Gastrocnemius medialis (tissue), 4 donors: ENCODE measurements at regions not wholly inside any gene's neighbourhood (a gene's known extent, or its start where the extent isn't known, plus 50 kb on each side); places are given as distances from the start of the nearest gene placed in this dataset.
"Not testable (repeated sequence)": the region's sequence is repeated elsewhere in the genome, so short reads cannot be mapped to it uniquely, and the experiment has no call there.

Experiments used
- ATAC-seq, 2 donors: fragments of 150-250 bp; one replicate each; pipeline ENCODE4 v1.9.1; 2016
- DNase-seq, 2 donors: peaks; one replicate each; pipeline ENCODE4 v3.0.0-alpha.2; 2019
- H3K27ac ChIP-seq, 4 donors: fragments of 200-600 bp; sonication (generic); 1 replicate in 1 of 4; 2 replicates in 3 of 4; pipeline ENCODE4 v1.5.1; 2016 to 2018; ENCODE audit warnings: mild to moderate bottlenecking in 2 of 4, moderate library complexity in 1 of 4
- H3K27me3 ChIP-seq, 3 donors: fragments of 200-600 bp; sonication (generic) in 2 of 3; 1 replicate in 1 of 3; 2 replicates in 2 of 3; pipeline versions ENCODE4 v1.5.1 to v1.6.0; 2016 to 2019; ENCODE audit warnings: mild to moderate bottlenecking in 1 of 3, moderate library complexity in 1 of 3
- H3K36me3 ChIP-seq, 2 donors: fragments of 200-600 bp; sonication (generic) in 1 of 2; one replicate each; pipeline ENCODE4 v1.5.1; 2017 to 2018
- H3K4me1 ChIP-seq, 2 donors: fragments of 200-600 bp; sonication (generic) in 1 of 2; one replicate each; pipeline ENCODE4 v1.5.1; 2016 to 2017; ENCODE audit warnings: mild to moderate bottlenecking in 2 of 2
- H3K4me3 ChIP-seq, 4 donors: fragments of 200-600 bp; sonication (generic) in 3 of 4; 1 replicate in 1 of 4; 2 replicates in 3 of 4; pipeline ENCODE4 v1.5.1; 2016 to 2019; ENCODE audit warnings: mild to moderate bottlenecking in 2 of 4
- H3K9me3 ChIP-seq, 3 donors: fragments of 200-600 bp; sonication (generic) in 2 of 3; 1 replicate in 1 of 3; 2 replicates in 2 of 3; pipeline ENCODE4 v1.5.1; 2016 to 2019
- POLR2A ChIP-seq, 2 donors: fragments of 450-650 bp; IDR thresholded peaks; one replicate each; pipeline ENCODE4 v1.6.1; 2017; ENCODE audit warnings: antibody characterized with exemption in 2 of 2, mild to moderate bottlenecking in 2 of 2, moderate library complexity in 2 of 2
- in situ Hi-C, 4 donors: fragments of 200-750 bp; cut with MboI; loops; one replicate each; pipeline versions ENCODE4 v1.15.0 to v1.8.0; 2017; ENCODE audit warnings: low sequenced_read_pairs in 4 of 4
- intact Hi-C: fragments of 100-400 bp; cut with DNase I; formaldehyde crosslinking; loops from one replicate; pipeline ENCODE4 v1.15.1; 2023; ENCODE audit warnings: low total_unique reads
- TF ChIP-seq, protein P1 (sequence below), 5 experiments: fragments of 450-650 bp in 3 of 5; fragments of 200-600 bp in 2 of 5; sonication (generic) in 2 of 5; IDR thresholded peaks in 4 of 5; conservative IDR thresholded peaks in 1 of 5; 1 replicate in 4 of 5; 2 replicates in 1 of 5; pipeline ENCODE4 v1.5.1; 2016 to 2019; ENCODE audit warnings: antibody characterized with exemption in 5 of 5, mild to moderate bottlenecking in 3 of 5, moderate library complexity in 3 of 5

DNA sequence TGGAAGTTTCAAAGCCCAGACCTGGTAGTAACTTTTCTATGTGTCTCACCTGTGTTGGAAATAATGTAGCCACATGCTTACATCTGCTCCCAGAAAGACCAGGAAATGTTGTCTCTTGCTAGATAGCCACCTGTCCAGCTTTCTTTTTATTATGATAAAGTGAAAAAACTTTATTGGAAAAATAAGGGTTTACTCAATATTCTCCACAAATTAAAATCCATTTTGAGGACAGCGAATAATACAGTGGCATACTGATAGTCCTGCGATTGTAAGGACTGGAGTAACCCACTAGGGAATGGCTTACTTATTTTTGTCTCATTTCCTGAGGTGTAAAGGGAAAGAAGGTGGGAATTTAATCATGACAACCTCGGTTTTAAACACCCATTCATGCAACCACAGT, 100.1 kb downstream of the HFE start:
- Histone ChIP-seq H3K4me1 (peaks cover 0 to 5% of the 10 kb centered on the region in 2 donors), H3K36me3 (no peaks in the 10 kb centered on the region), H3K4me3 (no peak overlapping the region), H3K9me3 (no peaks in the 10 kb centered on the region), H3K27me3 (peaks cover 78 to 90% (median 84%) of the 10 kb centered on the region in 3 donors), H3K27ac (no peak overlapping the region)
- intact Hi-C loops: no loop called here
- no peak for ATAC-seq
- in situ Hi-C loops: loop anchor here in 1 of 4 donors (25.0 kb wide), 1 partner anchor 1625 kb away; a partner anchor contains a TSS
- no peak for DNase-seq
- no peak for TF ChIP-seq POLR2A (IDR thresholded peaks at IDR 0.05)
- TF ChIP-seq, protein P1, sequence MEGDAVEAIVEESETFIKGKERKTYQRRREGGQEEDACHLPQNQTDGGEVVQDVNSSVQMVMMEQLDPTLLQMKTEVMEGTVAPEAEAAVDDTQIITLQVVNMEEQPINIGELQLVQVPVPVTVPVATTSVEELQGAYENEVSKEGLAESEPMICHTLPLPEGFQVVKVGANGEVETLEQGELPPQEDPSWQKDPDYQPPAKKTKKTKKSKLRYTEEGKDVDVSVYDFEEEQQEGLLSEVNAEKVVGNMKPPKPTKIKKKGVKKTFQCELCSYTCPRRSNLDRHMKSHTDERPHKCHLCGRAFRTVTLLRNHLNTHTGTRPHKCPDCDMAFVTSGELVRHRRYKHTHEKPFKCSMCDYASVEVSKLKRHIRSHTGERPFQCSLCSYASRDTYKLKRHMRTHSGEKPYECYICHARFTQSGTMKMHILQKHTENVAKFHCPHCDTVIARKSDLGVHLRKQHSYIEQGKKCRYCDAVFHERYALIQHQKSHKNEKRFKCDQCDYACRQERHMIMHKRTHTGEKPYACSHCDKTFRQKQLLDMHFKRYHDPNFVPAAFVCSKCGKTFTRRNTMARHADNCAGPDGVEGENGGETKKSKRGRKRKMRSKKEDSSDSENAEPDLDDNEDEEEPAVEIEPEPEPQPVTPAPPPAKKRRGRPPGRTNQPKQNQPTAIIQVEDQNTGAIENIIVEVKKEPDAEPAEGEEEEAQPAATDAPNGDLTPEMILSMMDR (IDR thresholded peaks at IDR 0.05 in 4 of 5, conservative IDR thresholded peaks at IDR 0.05 in 1 of 5): no peak

DNA sequence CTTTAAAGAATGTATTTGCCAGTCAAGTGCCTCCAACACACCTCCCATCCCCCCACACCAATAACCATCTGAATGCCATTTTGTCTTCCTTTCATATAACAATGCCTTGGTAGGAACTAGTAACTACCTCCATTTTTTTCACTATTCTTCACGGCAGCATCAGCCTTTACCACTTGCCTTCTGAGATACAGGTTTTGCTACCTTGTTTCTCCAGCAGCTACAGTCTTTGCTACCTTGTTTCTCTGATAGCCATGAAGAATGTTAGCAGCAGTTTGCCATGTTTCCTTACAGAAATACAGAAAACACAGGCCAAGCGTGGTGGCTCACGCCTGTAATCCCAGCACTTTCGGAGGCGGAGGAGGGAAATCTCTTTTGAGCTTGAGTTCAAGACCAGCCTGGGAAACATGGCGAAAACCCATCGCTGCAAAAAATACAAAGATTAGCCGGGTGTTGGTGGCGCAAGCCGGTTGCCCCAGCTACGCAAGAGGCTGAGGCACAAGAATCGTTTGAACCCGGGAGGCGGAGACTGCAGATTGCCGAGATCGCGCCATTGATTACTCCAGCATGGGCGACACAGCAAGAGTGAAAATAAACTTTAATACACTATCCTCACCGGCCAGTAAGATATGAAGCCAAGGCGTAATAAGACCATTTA, 100.9 kb downstream of the HFE start:
- TF ChIP-seq POLR2A (IDR thresholded peaks at IDR 0.05): no peak
- TF ChIP-seq, protein P1 (IDR thresholded peaks at IDR 0.05 in 4 of 5, conservative IDR thresholded peaks at IDR 0.05 in 1 of 5): no peak
- intact Hi-C loops: no loop called here
- H3K4me1 ChIP-seq: peaks cover 0 to 5% of the 10 kb centered on the region in 2 donors

DNA sequence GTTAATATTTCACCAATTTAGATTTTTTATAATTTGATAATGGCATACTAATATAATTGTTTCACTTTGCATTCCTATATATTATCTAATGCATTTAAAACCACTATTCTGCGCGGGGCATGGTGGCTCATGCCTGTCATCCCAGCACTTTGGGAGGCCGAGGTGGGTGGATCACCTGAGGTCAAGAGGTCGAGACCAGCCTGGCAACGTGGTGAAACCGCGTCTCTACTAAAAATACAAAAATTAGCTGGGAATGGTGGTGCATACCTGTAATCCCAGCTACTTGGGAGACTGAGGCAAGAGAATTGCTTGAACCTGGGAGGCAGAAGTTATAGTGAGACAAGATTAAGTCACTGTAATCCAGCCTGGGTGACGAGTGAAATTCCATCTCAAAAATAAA, 104.3 kb downstream of the HFE start:
- peaks cover 88 to 98% (median 91%) of the 10 kb centered on the region in 3 donors for H3K27me3 ChIP-seq
- DNase-seq, H3K9me3 ChIP-seq, H3K4me3 ChIP-seq, H3K4me1 ChIP-seq, H3K36me3 ChIP-seq, H3K27ac ChIP-seq, ATAC-seq, intact Hi-C loops: not testable (repeated sequence)
- in situ Hi-C loops: loop anchor here in 1 of 4 donors (25.0 kb wide), 1 partner anchor 1621 kb away; a partner anchor contains a TSS

More for the DNA sequence above, 100.9 kb downstream of the HFE start:
- ATAC-seq: no peak
- no peaks in the 10 kb centered on the region for H3K36me3 ChIP-seq
- no peak for DNase-seq
- peak overlapping the region; percentile 46 to 51 (median 49) for H3K4me3 ChIP-seq
- peaks cover 75 to 90% (median 86%) of the 10 kb centered on the region in 3 donors for H3K27me3 ChIP-seq
- H3K9me3 ChIP-seq: no peaks in the 10 kb centered on the region
- peak overlapping the region in 3 of 4 donors; percentile 45 to 69 (median 47) for H3K27ac ChIP-seq
- in situ Hi-C loops: loop anchor here in 1 of 4 donors (25.0 kb wide), 1 partner anchor 1624 kb away; a partner anchor contains a TSS

DNA sequence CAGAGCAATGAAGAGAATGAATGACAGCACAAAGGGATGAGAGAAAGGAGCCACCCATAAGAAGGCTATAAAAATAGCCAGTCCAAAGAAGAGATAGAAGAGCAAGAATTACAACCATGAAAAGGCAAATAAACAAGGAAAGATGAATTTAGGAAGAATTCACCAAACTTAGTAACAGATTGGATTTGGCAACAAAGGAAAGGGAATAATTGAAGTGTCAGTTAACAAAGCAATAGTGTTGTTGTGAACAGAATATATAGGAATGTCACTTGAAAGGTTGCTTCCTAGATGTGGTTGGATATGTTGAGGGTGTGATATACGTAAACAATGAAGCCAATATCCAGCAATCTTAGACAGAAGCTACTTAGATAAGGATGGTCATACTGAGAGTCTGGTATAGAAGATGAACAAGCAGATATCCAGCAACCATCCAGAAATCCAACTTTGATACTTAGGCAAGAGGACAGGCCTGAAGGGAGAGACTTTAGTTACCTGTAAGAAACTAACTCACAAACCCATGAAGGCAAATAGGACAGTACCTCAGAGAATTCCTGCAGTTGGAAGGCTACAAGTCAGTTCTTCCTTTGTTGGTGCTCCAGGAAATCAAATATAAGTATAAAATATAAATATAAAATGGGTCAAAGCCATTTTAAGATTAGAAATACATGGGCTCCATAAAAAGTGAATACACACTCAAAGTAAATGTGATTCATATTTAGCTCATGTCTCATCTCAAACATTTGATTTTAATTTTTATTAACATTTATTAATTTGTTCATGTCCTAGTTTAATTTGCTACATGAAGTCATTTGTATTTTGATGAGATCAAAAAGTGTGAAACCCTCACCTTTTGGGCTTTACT, 106.5 kb downstream of the HFE start:
- H3K27ac ChIP-seq: no peak overlapping the region

More for the DNA sequence above, 106.5 kb downstream of the HFE start:
- TF ChIP-seq POLR2A (IDR thresholded peaks at IDR 0.05): no peak
- TF ChIP-seq, protein P1 (IDR thresholded peaks at IDR 0.05 in 4 of 5, conservative IDR thresholded peaks at IDR 0.05 in 1 of 5): no peak
- ATAC-seq: no peak
- H3K36me3 ChIP-seq: no peaks in the 10 kb centered on the region
- DNase-seq: no peak
- intact Hi-C loops: no loop called here
- H3K4me3 ChIP-seq: no peak overlapping the region
- H3K9me3 ChIP-seq: no peaks in the 10 kb centered on the region
- peaks cover 91 to 98% (median 92%) of the 10 kb centered on the region in 3 donors for H3K27me3 ChIP-seq
- peaks cover 3 to 5% of the 10 kb centered on the region in 2 donors for H3K4me1 ChIP-seq
- in situ Hi-C loops: loop anchor here in 1 of 4 donors (25.0 kb wide), 1 partner anchor 1619 kb away; a partner anchor contains a TSS
